ENCODE measurements at regions not wholly inside any gene's neighbourhood (a gene's known extent, or its start where the extent isn't known, plus 50 kb on each side); places are given as distances from the start of the nearest gene placed in this dataset.

- TF ChIP-seq CTCF (tag by site-specific recombination; IDR thresholded peaks at IDR 0.05) (no peak), ZNF16 (tag by site-specific recombination; IDR thresholded peaks at IDR 0.05; ENCODE audit: low read depth) (no peak)
These were observed 160.1 kb upstream of the DPH6 start for GRCh38 chr15:35705884-35706585.

Measured in HEK293 (cell line).